Karpas-422 (cell line): ENCODE measurements at regions not wholly inside any gene's neighbourhood (a gene's known extent, or its start where the extent isn't known, plus 50 kb on each side); places are given as distances from the start of the nearest gene placed in this dataset.

Source experiments
- DNase-seq: peaks from one replicate; pipeline ENCODE4 v3.0.0-alpha.2; 2015
- H2AFZ ChIP-seq: fragments of 200-600 bp; sonication (generic); 2 replicates; pipeline ENCODE4 v1.6.1; 2014; ENCODE audit warnings: antibody characterized with exemption, low read length, mixed read lengths
- H3K27ac ChIP-seq: fragments of 200-600 bp; sonication (generic); 2 replicates; pipeline ENCODE4 v1.5.1; 2014; ENCODE audit warnings: mild to moderate bottlenecking, low read length, moderate library complexity
- H3K27me3 ChIP-seq: fragments of 200-600 bp; sonication (generic); 2 replicates; pipeline ENCODE4 v1.6.1; 2014; ENCODE audit warnings: low read length, mixed read lengths
- H3K36me3 ChIP-seq: fragments of 200-600 bp; sonication (generic); 2 replicates; pipeline ENCODE4 v1.6.1; 2014; ENCODE audit warnings: low read length, mixed read lengths; ENCODE audit not compliant: insufficient read depth
- H3K4me1 ChIP-seq: fragments of 200-600 bp; sonication (generic); 2 replicates; pipeline ENCODE4 v1.6.1; 2014; ENCODE audit warnings: mild to moderate bottlenecking, low read length, mixed read lengths
- H3K4me2 ChIP-seq: fragments of 200-600 bp; sonication (generic); 2 replicates; pipeline ENCODE4 v1.6.1; 2014; ENCODE audit warnings: low read length, low read depth, mild to moderate bottlenecking; ENCODE audit not compliant: poor library complexity, severe bottlenecking
- H3K4me3 ChIP-seq: fragments of 200-600 bp; sonication (generic); 2 replicates; pipeline ENCODE4 v1.5.1; 2014; ENCODE audit warnings: mild to moderate bottlenecking, antibody characterized with exemption, low read length, mixed read lengths
- H3K79me2 ChIP-seq: fragments of 200-600 bp; sonication (generic); 2 replicates; pipeline ENCODE4 v1.6.1; 2014; ENCODE audit warnings: mild to moderate bottlenecking, low read length, mixed read lengths
- H3K9ac ChIP-seq: fragments of 200-600 bp; sonication (generic); 2 replicates; pipeline ENCODE4 v1.6.0; 2014; ENCODE audit warnings: low read length
- H3K9me2 ChIP-seq: fragments of 200-600 bp; sonication (generic), shearing (Covaris generic); replicated peaks from 2 replicates; pipeline ENCODE4 v1.6.0; 2014; ENCODE audit warnings: mild to moderate bottlenecking, low read length, moderate library complexity; ENCODE audit not compliant: insufficient read depth
- H3K9me3 ChIP-seq: fragments of 300-700, 200-600 bp; sonication (generic); 2 replicates; pipeline ENCODE4 v1.6.1; 2014; ENCODE audit warnings: low read length, mixed read lengths
- H4K20me1 ChIP-seq: fragments of 200-600 bp; sonication (generic); 2 replicates; pipeline ENCODE4 v1.6.1; 2014; ENCODE audit warnings: mild to moderate bottlenecking, antibody characterized with exemption, low read length, low read depth; ENCODE audit not compliant: insufficient read depth

DNA sequence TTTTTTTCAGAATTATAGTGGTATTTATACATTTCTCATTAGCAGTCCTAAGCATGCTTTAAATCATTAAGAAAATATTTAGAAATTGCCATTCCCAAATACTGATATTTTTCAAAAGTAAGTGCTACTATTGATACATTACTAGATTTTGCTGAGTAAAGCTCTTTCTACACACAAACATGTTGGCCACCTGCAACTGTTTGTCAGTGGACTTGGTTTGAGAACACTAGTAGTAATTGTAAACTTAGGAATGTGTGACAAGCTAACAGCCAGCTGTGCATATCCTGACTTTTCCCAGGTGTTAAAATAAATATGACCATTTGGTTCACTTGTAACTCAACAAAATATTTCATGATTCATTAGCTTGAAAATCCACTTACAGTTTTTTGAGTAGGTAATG is 103.1 kb downstream of the MSTN start:
- no peaks in the 10 kb centered on the region for H4K20me1 ChIP-seq
- H3K4me2 ChIP-seq, result no peak overlapping the region
- H3K9ac ChIP-seq, result no peak overlapping the region
- no peaks in the 10 kb centered on the region for H3K79me2 ChIP-seq
- no peak overlapping the region for H3K27ac ChIP-seq
- no peak overlapping the region for H2AFZ ChIP-seq
- no peaks in the 10 kb centered on the region for H3K9me2 ChIP-seq
- no peaks in the 10 kb centered on the region for H3K9me3 ChIP-seq
- no peak for DNase-seq
- H3K4me3 ChIP-seq, result no peak overlapping the region
- H3K36me3 ChIP-seq, result no peaks in the 10 kb centered on the region
- H3K4me1 ChIP-seq, result peaks cover 9% of the 10 kb centered on the region
- no peaks in the 10 kb centered on the region for H3K27me3 ChIP-seq

DNA sequence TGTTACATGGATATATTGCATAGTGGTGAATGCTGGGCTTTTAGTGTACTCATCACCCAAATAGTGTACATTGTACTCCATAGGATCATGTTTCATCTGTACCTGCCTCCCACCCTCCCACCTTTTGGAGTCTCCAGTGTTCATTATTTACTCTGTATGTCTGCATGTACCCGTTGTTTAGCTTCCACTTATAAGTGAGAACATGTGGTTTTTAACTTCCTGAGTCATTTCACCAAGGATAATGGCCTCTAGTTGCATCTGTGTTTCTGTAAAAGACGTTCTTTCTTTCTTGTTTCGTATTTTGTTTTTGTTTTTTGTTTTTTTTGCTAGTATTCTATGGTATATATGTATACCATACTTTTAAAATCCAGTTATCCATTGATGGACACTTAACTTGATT is 107.5 kb downstream of the MSTN start:
- H3K4me3 ChIP-seq, result no peak overlapping the region
- no peaks in the 10 kb centered on the region for H3K9me2 ChIP-seq
- H3K27me3 ChIP-seq, result no peaks in the 10 kb centered on the region
- H3K36me3 ChIP-seq, result no peaks in the 10 kb centered on the region
- DNase-seq, result no peak
- H3K27ac ChIP-seq, result no peak overlapping the region
- no peak overlapping the region for H3K4me2 ChIP-seq
- H2AFZ ChIP-seq, result peak overlapping the region; percentile 85
- no peaks in the 10 kb centered on the region for H3K79me2 ChIP-seq
- H3K9ac ChIP-seq, result no peak overlapping the region
- H3K9me3 ChIP-seq, result no peaks in the 10 kb centered on the region
- H4K20me1 ChIP-seq, result no peaks in the 10 kb centered on the region
- peaks cover 35% of the 10 kb centered on the region for H3K4me1 ChIP-seq

DNA sequence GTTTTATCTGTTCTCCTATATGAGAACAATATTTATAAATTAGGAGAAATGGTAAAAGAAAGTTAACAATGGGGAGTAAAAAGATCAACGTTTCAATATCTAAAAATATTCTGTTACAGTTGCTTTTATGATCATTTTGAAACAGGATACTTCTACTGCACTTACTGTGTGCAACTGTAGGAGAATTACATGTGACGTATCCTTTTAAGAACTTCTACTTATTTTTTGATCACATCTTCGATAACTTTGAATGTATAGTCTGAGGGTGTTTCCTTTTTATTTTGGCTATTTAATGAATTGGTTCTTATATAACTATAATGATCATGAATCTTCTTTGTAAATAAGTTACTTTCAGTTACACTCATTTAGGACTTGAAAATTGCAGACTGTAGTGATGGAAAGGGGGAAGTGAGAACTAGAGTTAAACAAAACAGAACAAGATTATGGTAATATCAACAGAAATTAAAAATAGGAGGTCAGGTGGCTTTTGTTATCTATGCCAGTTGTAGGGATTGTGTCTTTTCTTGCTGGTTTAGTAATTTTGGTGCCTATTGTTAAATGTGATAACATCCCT is 109.9 kb downstream of the MSTN start:
- Histone ChIP-seq H3K27me3 (no peaks in the 10 kb centered on the region), H3K27ac (peak overlapping the region; percentile 92), H3K79me2 (no peaks in the 10 kb centered on the region), H3K9ac (peak overlapping the region; percentile 39), H3K4me3 (peak overlapping the region; percentile 19), H3K9me2 (no peaks in the 10 kb centered on the region), H2AFZ (peak overlapping the region; percentile 82), H3K9me3 (no peaks in the 10 kb centered on the region), H4K20me1 (no peaks in the 10 kb centered on the region), H3K4me1 (peaks cover 35% of the 10 kb centered on the region), H3K4me2 (peak overlapping the region; percentile 55), H3K36me3 (no peaks in the 10 kb centered on the region)
- DNase-seq, result peak; percentile 77

DNA sequence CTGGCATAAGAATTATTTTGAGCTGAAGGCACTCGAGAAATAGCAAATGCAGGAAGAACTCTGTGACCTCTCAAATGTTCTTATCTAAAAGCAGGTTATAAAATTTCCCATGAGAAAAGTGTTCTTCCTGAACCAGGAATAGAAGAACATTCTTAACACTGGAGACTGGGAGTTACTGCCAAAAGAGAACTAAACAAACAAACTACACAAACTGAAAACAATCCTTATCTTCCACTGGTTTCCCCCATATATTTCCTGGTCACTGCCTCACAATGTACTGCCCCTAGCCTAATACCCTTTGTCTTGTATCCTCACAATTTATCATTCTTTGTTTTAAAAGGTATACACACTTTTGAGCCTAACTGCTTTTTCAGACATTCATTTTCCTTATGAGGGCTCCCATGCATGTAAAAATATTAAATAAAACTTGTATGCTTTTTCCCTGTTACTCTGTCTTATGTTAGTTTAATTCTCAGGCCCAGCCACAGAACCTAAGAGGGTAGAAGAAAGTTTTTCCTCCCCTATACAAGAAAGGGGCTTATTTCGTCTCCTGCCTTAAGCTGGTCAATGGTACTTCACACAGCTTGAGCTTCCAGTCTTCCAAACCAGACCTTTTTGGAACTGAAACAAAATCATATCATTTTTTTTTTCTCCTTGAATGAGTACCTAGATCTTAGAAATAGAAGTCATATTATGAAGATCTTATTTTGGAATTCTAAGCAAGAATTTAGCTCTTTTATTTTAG is 110.6 kb downstream of the MSTN start:
- H3K79me2 ChIP-seq, result no peaks in the 10 kb centered on the region
- DNase-seq, result no peak
- peaks cover 35% of the 10 kb centered on the region for H3K4me1 ChIP-seq
- H3K4me3 ChIP-seq, result peak overlapping the region; percentile 19
- no peaks in the 10 kb centered on the region for H3K36me3 ChIP-seq
- peak overlapping the region; percentile 92 for H3K27ac ChIP-seq
- H3K9me2 ChIP-seq, result no peaks in the 10 kb centered on the region
- peak overlapping the region; percentile 82 for H2AFZ ChIP-seq
- H4K20me1 ChIP-seq, result no peaks in the 10 kb centered on the region
- H3K9ac ChIP-seq, result peak overlapping the region; percentile 39
- no peaks in the 10 kb centered on the region for H3K9me3 ChIP-seq
- no peaks in the 10 kb centered on the region for H3K27me3 ChIP-seq
- H3K4me2 ChIP-seq, result peak overlapping the region; percentile 55

DNA sequence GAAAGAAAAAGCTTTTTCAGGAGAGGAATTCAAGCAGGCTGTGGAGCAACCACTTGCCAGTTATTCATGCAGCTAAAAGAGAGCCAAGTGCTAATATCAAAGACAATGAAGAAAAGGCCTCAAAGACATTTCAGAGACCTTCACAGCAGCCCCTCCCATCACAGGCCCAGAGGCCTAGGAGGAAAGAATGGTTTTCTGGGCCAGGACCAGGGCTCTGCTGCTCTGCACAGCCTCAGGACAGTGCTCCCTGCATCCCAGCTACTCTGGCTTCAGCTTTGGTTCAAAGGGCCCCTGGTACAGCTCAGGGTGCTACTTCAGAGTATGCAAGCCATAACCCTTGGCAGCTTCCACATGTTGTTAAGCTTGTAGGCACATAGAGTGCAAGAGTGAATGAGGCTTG is 119.5 kb downstream of the MSTN start:
- Histone ChIP-seq H4K20me1 (no peaks in the 10 kb centered on the region), H3K27me3 (no peaks in the 10 kb centered on the region), H3K4me3 (no peak overlapping the region), H3K9ac (no peak overlapping the region), H3K9me3 (peaks cover 7% of the 10 kb centered on the region; the same call in 1 of the 2 replicates), H3K79me2 (no peaks in the 10 kb centered on the region), H3K4me2 (no peak overlapping the region), H3K36me3 (no peaks in the 10 kb centered on the region), H3K27ac (no peak overlapping the region), H3K4me1 (peaks cover 7% of the 10 kb centered on the region), H3K9me2 (0 out of 2 replicates have a peak, but pooled peaks cover 3% of the 10 kb centered on the region), H2AFZ (no peak overlapping the region)
- no peak for DNase-seq

DNA sequence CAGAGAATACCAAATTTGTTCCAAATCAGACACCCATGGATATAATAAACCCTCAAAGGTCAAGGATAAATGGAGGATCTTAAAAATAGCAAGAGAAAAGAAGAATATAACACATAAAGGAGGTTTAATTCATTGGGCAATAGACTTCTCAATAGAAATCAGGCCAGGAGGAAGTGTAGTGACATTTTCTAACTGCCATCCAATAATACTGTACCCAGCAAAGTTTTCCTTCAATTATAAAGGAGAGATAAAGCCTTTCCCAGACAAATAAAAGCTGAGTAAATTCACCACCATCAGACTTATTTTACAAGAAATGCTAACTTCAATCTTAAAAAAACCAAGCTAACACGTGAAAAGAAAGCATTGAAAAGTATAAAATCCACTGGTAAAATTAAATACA is 121.6 kb downstream of the MSTN start:
- Histone ChIP-seq H3K9ac (no peak overlapping the region), H3K27me3 (no peaks in the 10 kb centered on the region), H3K79me2 (no peaks in the 10 kb centered on the region), H3K9me2 (0 out of 2 replicates have a peak, but pooled peaks cover 3% of the 10 kb centered on the region), H3K36me3 (no peaks in the 10 kb centered on the region), H3K4me2 (no peak overlapping the region), H3K4me1 (no peaks in the 10 kb centered on the region), H3K27ac (no peak overlapping the region), H2AFZ (0 out of 2 replicates have a peak overlapping the region, but pooled peaks have one; percentile 23), H3K4me3 (no peak overlapping the region), H4K20me1 (no peaks in the 10 kb centered on the region), H3K9me3 (peaks cover 7% of the 10 kb centered on the region; the same call in 1 of the 2 replicates)
- no peak for DNase-seq

DNA sequence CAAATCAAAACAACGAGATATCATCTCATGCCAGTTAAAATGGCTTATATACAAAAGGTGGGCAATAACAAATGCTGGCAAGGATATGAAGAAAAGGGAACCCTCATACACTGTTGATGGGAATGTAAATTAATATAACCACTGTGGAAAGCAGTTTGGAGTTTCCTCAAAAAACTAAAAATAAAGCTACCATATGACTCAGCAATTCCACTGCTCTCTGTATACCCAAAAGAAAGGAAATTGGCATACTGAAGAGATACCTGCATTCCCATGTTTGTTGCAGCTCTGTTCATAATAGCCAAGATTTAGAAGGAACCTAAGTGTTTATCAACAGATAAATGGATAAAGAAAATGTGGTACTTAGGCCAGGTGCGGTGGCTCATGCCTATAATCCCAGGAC is 124.8 kb downstream of the MSTN start:
- Histone ChIP-seq H3K9me3 (peaks cover 5% of the 10 kb centered on the region; the same call in 1 of the 2 replicates), H3K36me3 (no peaks in the 10 kb centered on the region), H3K4me2 (no peak overlapping the region), H3K9me2 (0 out of 2 replicates have a peak, but pooled peaks cover 3% of the 10 kb centered on the region), H2AFZ (no peak overlapping the region), H3K4me1 (no peaks in the 10 kb centered on the region), H3K9ac (no peak overlapping the region), H3K4me3 (no peak overlapping the region), H4K20me1 (no peaks in the 10 kb centered on the region), H3K27me3 (no peaks in the 10 kb centered on the region), H3K27ac (no peak overlapping the region), H3K79me2 (no peaks in the 10 kb centered on the region)
- no peak for DNase-seq

DNA sequence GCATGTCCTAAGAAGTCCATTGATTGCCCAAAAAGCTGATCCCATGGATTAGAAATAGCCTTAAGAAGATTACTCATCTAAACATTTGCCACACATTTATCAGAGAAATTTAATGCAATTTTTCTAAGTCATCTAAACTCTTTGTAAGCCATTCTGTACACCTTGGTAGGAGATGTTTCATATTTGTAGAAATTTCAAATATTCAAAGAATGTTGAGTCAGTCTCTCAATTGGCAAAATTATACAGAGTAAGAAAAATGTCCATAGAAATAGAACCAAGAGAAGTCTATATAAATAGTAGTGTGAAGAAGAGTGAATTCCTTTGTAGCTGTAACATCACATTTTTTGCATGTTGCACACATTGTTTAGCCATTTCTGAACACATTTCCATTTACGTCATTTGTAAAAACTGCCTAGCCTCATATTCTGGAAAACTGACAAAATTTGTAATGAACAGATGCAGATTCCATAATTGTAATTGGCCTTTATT is 128.6 kb downstream of the MSTN start:
- Histone ChIP-seq H2AFZ (no peak overlapping the region), H3K36me3 (no peaks in the 10 kb centered on the region), H3K27ac (no peak overlapping the region), H4K20me1 (no peaks in the 10 kb centered on the region), H3K9me3 (no peaks in the 10 kb centered on the region), H3K4me2 (no peak overlapping the region), H3K79me2 (no peaks in the 10 kb centered on the region), H3K4me3 (no peak overlapping the region), H3K27me3 (no peaks in the 10 kb centered on the region), H3K9me2 (0 out of 2 replicates have a peak, but pooled peaks cover 3% of the 10 kb centered on the region), H3K4me1 (no peaks in the 10 kb centered on the region), H3K9ac (no peak overlapping the region)
- no peak for DNase-seq
